ENCODE measurements at regions not wholly inside any gene's neighbourhood (a gene's known extent, or its start where the extent isn't known, plus 50 kb on each side); places are given as distances from the start of the nearest gene placed in this dataset.

- TF ChIP-seq POLR2AphosphoS5 (IDR thresholded peaks at IDR 0.05; ENCODE audit: low read depth, low read length) (no peak), POLR2A (IDR thresholded peaks at IDR 0.05; ENCODE audit: low read depth, low read length) (no peak)
Measured at GRCh38 chr10:108970016-108970415, 953.3 kb downstream of the XPNPEP1 start.
